GM03348 (cell line): ENCODE measurements at regions not wholly inside any gene's neighbourhood (a gene's known extent, or its start where the extent isn't known, plus 50 kb on each side); places are given as distances from the start of the nearest gene placed in this dataset.
"Not testable (repeated sequence)": the region's sequence is repeated elsewhere in the genome, so short reads cannot be mapped to it uniquely, and the experiment has no call there.

ENCODE experiments used
- DNase-seq: peaks from one replicate; pipeline ENCODE4 v3.0.0; 2012; ENCODE audit warnings: low spot score

GRCh38 chr12:87421233-87421632 is 608.0 kb downstream of the C12orf50 start:
- DNase-seq: not testable (repeated sequence)

DNA sequence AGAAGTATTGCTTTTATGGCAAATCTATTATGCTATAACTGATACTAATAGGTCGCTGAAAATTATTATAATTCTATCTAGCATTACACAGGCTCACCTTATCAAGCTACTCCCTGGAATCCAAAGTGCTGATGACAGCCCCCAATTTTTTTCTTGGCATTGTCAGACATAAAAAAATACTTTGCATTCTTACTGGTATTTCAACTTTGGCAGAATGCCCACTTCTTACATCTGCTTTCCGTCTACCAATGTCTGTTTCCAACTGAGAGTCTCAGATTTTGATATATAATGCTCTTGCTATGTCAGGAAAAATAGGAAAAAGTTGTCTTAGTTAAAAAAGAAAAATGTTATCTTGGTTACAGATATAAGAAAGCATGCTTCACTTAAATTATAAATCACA is 615.4 kb downstream of the C12orf50 start:
- DNase-seq: no peak

DNA sequence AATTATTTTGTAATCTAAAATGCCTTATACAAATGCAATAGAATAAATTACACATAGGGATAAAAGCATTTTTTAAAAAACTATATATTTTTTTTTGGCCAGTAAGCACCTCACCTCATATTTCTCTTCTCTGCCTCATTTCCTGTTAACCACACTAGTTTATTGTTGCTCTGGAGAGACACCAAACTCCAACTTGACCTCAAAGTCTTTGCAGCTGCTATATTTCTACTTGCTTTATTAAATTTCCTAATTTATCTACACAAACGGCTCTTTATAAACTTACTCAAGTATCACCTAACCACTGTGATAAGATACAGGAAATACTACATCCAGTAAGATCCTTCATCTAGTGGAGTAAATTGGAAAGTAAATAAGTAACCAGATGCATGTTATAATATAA is 622.3 kb downstream of the C12orf50 start:
- DNase-seq: no peak

DNA sequence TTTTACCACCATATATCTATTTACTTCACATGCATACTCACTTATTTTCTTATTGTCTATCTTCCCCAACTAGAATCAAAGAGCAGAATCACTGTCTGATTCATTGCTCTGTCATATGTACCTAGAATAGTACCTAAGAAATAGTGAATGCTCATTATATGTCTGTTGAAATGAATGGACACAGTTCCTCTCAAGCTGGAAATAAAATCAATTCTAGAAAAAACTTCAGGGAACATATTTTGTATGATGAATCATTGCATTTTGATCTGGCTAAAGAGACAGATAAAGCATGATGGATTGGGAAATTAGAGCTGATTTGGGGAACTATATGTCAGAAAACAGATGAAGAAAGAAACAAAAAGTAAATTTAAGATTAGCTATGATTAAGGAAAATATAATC is 623.3 kb downstream of the C12orf50 start:
- no peak for DNase-seq

- DNase-seq: not testable (repeated sequence)
These were observed 635.0 kb downstream of the C12orf50 start for GRCh38 chr12:87394168-87394567.

- no peak for DNase-seq
These were observed 640.8 kb downstream of the C12orf50 start for GRCh38 chr12:87388376-87388775.

- no peak for DNase-seq
These were observed 643.9 kb downstream of the C12orf50 start for GRCh38 chr12:87385322-87385721.

- DNase-seq: no peak
These were observed 645.0 kb downstream of the C12orf50 start for GRCh38 chr12:87384226-87384625.

GRCh38 chr12:87383680-87384079 is 645.5 kb downstream of the C12orf50 start:
- DNase-seq: no peak

- DNase-seq: no peak
These were observed 646.1 kb downstream of the C12orf50 start for GRCh38 chr12:87382959-87383566.

- no peak for DNase-seq
These were observed 646.8 kb downstream of the C12orf50 start for GRCh38 chr12:87382436-87382835.

GRCh38 chr12:87381742-87382141 is 647.5 kb downstream of the C12orf50 start:
- no peak for DNase-seq

- no peak for DNase-seq
These were observed 650.7 kb downstream of the C12orf50 start for GRCh38 chr12:87378526-87378925.

DNA sequence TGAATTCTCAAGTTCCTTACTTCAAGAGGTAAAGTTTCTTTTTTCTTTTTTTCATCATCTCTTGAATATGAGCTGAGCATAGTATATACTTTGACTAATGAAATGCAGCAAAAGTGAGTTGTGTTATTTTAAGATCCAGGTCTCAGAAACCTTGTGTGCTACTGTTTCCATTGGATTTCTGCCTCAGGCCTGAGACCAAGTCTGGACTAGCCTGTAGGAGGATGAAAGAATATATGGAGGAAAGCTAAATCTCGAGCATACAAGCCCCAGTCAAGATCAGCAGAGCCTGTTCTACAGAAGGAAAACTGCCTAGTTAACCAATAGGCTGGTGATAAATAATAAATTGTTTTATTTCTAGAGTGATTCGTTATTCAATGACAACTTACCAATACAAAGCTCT is 652.5 kb downstream of the C12orf50 start:
- no peak for DNase-seq

DNA sequence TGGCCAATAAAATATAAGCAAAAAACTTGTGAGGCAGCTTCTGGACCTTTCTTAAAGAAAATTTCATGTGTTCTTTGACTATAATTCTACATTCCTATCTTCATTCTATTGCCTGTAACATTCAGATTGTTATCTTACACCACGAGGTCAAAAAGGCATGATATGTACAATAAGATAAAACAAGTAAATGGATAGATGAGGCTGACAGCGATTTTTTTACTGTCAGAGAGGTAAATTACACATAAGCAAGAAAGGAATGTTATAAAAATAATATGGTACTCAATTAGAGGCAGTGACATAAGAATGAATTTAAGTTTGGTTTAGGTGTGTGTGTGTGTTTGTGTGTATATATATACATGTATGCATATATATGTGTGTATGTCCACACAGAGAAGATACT is 660.0 kb downstream of the C12orf50 start:
- no peak for DNase-seq

DNA sequence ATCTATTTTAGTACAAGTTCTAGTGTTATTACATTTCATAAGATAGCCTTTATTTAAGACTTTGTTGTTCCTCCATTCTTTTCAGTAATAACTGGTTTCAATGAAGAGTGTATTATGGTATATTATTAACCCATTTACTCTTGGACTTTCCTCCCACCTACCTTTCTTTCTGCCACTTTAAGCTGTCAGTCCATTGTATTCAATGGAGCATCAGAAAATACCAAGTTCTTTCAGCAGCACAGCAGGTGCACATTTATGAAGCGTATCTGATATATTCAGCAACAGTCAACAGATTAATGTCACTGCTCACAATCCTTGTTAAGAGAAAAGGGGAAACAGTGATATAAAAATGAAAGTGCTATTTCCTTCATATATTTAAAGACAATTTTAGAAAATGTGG is 660.9 kb downstream of the C12orf50 start:
- DNase-seq: no peak

DNA sequence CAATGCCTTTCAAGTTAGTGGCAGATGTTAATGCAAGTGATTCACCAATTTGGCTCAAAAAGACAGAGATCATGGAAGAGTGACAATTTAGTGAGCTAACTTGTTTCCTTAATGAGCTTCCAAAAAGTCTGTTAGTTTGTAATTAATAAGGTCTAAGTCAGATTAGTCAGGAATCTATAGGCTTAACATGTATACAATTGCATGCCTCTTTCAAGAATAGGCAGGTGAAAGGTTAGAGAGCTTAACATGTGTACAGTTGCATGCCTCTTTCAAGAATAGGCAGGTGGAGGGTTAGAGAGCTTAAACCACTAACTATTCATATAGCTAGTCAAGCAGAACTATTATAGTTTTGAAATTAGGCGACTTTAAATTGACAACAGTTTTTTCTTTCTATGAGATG is 663.8 kb downstream of the C12orf50 start:
- DNase-seq: no peak

- DNase-seq: no peak
These were observed 665.6 kb downstream of the C12orf50 start for GRCh38 chr12:87363497-87364084.

- no peak for DNase-seq
These were observed 679.5 kb downstream of the C12orf50 start for GRCh38 chr12:87349681-87350080.

DNA sequence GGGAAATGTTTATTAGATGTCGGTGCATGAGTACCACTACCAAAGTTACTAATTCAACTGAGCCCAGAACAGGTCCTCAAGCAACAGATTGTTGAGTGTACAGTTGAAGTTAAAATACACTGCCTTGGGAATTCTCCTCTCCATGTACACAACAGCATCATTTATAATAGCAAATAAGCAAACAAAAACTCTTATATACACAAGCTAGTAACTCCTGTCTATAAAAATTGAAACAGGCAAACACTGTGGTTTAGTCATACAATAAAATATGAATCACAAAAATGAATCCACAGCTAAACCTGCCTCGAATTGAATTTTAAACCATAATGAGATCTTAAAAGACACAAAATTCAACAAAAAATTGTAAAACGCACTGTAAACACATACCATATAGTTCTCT is 681.1 kb downstream of the C12orf50 start:
- DNase-seq: no peak

- DNase-seq: no peak
These were observed 684.5 kb downstream of the C12orf50 start for GRCh38 chr12:87344699-87345098.

DNA sequence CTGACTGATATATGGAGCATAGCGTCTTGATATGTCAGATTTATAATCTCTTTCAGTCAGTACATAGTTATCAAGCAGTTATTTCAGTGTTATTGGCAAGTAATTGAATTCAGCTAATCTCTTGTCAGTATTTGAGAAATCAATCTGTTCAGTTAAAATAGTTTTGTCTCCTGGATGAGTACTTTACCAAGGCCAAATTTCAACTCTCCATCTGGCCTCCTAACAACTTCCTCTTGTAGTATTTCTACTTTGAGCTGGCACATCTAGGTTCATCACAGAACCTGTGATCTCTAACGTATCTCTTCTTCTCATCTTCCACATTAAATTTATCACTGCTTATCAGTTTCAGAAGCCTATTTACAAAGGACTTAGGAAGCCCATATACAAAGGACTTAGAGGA is 690.5 kb downstream of the C12orf50 start:
- no peak for DNase-seq

- DNase-seq: no peak
These were observed 692.3 kb downstream of the C12orf50 start for GRCh38 chr12:87336814-87337336.
